ENCODE measurements at regions not wholly inside any gene's neighbourhood (a gene's known extent, or its start where the extent isn't known, plus 50 kb on each side); places are given as distances from the start of the nearest gene placed in this dataset.
"Not testable (repeated sequence)": the region's sequence is repeated elsewhere in the genome, so short reads cannot be mapped to it uniquely, and the experiment has no call there.

DNA sequence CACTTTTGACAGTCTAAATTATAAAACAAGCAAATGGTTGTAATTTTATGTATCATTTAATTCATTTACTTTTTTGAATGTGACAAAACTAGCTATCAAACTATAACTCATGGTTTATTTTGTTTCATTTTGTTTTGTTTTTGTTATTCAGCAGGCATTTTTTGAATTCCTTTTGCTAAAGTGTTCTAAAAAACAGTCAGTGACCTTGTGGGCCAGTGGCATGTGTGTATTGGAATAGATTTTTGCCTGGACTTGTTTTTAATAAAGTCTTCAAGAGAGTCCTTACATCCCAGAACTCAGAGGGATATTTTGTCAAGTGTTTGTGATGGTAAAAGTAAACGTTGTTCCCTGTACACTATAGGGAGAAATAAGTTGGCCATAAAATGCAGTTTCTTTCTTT is 369.7 kb upstream of the SYT1 start:
- DNase-seq = no peak

DNA sequence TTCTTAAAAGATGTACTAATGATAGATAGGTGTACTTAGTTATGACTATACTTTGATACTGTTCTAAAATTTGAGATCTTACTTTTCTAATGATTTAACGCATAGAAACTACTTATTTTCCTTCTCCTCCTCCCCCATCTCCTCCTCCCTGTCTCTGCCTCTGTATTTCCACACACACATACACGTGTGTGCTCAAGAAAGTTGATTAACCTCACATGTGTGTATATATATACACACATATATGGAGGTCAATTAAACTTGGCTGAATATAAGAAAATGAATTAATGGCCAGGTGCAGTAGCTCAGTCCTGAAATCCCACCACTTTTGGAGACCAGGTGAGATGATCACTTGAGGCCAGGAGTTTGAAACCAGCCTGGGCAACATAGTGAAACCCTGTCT is 362.7 kb upstream of the SYT1 start:
- DNase-seq = no peak

DNA sequence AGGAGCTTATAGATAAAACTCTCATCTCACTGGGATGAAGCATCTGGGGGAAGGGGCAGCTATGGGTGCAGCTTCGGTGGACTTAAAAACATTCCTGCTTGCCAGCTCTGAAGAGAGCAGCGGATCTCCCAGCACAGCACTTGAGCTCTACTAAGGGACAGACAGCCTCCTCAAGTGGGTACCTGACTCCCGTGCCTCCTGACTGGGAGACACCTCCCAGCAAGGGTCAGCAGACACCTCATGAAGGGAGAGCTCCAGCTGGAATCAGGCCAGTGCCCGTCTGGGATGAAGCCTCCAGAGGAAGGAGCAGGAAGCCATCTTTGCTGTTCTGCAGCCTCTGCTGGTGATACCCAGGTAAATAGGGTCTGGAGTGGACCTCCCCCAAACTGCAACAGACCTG is 345.2 kb upstream of the SYT1 start:
- no peak for DNase-seq

- DNase-seq = no peak
These were observed 334.3 kb upstream of the SYT1 start for GRCh38 chr12:78530100-78530765.

GRCh38 chr12:78531831-78532458 is 332.6 kb upstream of the SYT1 start:
- DNase-seq = no peak

GRCh38 chr12:78534311-78534710 is 330.3 kb upstream of the SYT1 start:
- DNase-seq = no peak

GRCh38 chr12:78540606-78541336 is 323.8 kb upstream of the SYT1 start:
- DNase-seq = no peak

GRCh38 chr12:78550831-78551230 is 313.7 kb upstream of the SYT1 start:
- no peak for DNase-seq

- no peak for DNase-seq
These were observed 308.8 kb upstream of the SYT1 start for GRCh38 chr12:78555802-78556201.

GRCh38 chr12:78556651-78557050 is 307.9 kb upstream of the SYT1 start:
- no peak for DNase-seq

DNA sequence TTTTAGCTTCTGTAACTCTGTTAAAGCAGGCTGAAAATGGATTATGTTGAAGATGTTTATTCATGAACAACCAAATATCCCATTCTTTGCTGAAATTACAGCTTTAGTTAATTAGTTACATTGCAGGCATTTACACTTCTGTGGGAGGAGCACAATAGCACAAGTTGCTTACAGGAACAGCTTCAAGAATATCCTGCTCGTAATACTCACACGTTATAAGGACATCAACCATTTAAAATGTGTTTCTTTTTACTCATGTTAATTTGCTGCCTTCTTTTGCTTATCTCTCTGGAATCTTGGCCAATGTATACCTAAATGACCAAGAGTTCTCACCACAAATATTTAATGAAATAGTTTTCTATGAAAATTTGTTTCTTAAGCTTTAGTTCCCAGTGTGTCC is 305.2 kb upstream of the SYT1 start:
- DNase-seq = no peak

- no peak for DNase-seq
These were observed 304.7 kb upstream of the SYT1 start for GRCh38 chr12:78559886-78560285.

GRCh38 chr12:78560633-78561032 is 303.9 kb upstream of the SYT1 start:
- DNase-seq = no peak

DNA sequence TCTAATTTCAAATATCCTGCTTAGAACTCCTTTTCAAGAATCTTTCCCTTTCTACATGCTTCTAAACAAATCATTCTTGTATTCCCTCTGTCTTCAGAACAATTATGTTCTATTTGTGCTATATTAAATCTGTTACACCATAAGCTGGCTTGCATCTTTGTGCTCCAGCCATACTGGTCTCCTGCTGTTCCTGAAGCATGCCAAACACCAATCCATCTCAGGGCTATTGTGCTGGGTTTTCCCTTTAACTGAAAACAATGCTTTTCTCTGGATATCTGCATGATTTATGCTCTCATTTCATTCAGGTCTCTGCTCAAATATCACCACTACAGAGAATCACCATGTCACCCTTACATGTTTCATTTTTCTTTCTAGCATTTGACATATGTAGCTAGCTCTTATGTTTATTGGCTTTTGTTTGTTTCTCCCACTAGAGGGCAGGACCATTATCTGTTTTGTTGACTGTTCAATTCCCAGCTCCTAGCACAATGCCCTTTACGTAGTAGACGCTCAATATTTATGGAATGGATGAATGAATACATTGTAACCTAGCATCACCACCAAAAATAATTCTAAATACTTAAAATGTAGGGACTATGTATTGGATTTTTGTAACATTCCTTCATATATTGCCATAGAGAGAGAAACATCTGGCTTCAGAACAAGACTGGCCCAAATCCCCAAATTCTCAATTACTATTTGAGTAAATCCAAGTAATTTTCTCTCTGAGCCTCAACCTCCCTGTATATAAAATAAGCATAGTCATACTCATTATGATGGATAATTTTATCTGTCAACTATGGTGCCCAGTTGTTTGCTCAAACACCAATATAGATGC is 302.0 kb upstream of the SYT1 start:
- no peak for DNase-seq

DNA sequence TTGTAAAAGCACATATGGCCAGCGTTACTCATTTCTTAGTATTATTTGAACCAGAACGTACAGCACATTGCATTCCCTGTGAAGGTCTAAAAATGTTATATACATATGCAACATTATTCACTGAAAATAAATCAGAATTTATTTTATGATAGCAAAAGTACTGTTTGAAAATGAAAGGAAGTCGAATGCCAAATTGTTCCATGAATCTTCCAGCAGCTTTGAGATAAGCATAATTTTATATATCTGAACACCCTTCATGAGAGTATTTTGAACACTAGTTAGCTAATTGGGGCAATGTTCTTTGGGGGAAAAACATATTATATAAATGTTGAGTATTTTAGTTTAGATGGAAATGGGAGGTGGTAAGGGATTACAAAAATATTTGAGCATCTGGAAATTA is 300.7 kb upstream of the SYT1 start:
- no peak for DNase-seq

DNA sequence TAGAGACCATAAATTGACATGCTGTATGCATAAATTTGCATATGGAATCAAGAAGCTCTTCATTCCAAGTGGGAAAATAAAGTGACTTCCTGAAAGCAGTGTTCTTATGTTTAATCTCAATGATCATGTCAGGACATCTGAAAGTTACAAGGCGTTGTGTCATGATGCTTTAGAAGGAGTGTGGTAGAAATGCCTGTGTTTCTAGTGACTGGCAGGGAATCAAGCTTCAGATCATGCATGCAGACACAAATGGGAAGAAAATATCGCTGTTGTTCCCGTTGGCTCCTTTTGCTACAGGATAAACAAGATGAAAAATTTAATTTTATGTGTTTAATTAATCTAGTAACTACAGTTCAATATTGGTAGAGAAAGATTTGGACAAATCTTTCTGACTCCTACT is 298.1 kb upstream of the SYT1 start:
- no peak for DNase-seq

DNA sequence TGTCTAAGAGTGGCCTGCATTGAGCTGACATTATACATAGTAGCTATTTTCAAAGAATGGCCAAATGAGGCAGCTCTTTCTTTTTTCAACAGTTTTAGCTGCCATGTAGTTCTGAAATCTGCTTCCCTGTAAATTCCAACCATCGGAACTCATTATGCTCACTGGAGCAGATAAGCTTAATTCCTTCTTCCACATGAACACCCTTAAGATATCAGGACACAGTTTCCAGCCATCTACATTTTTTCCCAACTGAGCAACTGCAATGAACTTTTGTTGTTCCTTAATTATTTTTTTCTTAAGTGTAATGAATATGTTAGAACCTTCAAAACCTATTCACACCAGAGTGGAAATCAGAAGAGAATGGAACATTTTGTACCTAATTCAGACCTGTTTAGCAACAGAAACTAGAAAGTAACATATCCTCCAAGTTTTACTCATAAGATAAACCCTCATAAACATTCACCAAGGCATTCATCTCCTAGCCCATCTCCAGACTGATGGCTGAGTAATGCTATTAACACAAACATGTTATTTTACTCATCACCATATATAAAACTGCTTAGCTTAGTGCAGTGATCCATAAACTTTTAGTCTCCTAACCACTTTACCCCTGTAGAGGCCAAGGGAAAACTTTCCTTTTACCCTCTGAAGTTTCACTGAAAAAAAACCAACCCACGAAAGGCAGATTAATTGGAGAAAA is 296.1 kb upstream of the SYT1 start:
- DNase-seq = no peak

- DNase-seq = no peak
These were observed 292.6 kb upstream of the SYT1 start for GRCh38 chr12:78571953-78572352.

DNA sequence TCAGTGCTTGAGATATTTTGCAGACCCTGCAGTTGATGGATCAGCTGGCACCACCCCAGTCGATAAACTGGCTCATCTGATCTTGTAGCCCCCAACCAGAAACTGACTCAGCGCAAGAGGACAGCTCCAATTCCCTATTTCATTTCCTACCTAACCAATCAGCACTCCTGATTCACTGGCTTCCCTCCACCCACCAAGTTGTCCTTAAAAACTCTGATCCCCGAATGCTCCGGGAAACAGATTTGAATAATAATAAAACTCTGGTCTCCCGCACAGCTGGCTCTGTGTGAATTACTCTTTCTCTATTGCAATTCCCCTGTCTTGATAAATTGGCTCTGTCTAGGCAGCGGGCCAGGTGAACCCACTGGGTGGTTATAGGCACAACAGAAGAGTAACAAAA is 289.4 kb upstream of the SYT1 start:
- not testable (repeated sequence) for DNase-seq

DNA sequence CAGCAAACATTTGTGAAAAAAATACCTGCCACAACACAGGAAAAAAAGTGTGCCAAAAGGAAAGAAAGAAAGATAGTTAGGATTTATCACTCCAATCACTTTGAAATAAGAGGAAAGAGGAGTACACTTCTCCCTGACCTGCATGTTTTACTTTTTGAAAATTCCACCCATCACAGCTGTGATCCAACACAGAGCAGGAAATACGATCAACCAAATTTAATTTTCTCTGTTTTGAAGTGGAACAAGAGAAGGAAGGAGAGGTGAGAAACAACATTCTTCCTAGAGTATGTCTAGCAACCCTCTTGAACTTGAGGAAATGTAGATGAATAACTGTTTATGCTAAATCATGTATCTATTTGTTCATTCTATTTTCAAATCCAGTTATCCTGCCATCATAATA is 284.7 kb upstream of the SYT1 start:
- DNase-seq = no peak

DNA sequence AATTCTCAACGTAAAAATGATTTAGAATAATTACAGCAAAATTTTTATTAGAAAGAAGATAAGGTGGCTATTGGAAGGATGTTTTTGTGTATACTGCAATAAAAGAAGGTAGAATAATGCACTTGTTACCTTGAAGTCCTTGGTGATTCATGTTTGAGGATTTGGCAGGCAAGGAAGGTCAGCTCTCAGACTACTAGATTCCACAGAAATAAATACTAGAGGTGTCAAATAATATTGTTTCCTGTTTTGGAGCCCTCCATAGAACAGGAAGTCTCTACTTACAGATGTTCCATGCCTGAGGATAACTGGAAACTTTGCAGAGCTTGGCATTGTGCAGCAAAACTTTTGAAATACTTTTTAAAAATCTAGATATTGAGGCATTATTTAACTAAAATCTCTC is 284.3 kb upstream of the SYT1 start:
- no peak for DNase-seq

DNA sequence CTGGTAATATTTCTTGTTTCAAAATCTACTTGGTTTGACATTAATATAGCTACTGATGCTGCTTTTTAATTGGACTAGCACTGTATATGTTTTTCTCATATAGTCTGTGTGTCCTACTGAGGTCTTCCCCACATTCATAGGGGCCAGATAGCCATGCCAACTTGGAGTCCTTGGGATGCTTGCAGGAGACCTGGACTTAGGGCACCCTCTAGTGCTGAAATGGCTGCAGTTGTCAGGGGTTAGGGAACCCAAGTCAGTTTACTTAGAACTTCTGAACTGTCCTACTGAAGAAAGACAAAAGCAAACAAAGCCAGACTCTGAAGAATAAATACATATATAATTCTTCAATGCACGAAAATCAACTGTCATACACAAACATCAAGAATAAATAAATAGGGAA is 279.9 kb upstream of the SYT1 start:
- no peak for DNase-seq
